HCT116 (cell line): ENCODE measurements at regions not wholly inside any gene's neighbourhood (a gene's known extent, or its start where the extent isn't known, plus 50 kb on each side); places are given as distances from the start of the nearest gene placed in this dataset.

ENCODE experiments used
- ATAC-seq: fragments of 200-7000 bp; cut with Tn5 transposase; 2 replicates; pipeline ENCODE4 v1.9.1; 2020; ENCODE audit warnings: mild to moderate bottlenecking, moderate library complexity
- BruUV-seq: library from RNA; stranded (reverse); fragments of 400-500 nt; replicated peaks from 2 replicates; lab custom pipeline; 2021; lab: Mats Ljungman, UMichigan
- CTCF ChIA-PET: fragments of 300-600 bp; sonication (Branson Sonifier 250); formaldehyde crosslinking; loops from one replicate; lab custom pipeline; 2021; ENCODE audit warnings: antibody characterized with exemption; lab: Charles Lee
- POLR2A ChIA-PET: fragments of 300-600, 350-600 bp; sonication (Branson Sonifier 250); formaldehyde crosslinking; loops from one replicate; lab custom pipeline; 2021; ENCODE audit warnings: antibody characterized with exemption; lab: Charles Lee
- RAD21 ChIA-PET, 2 experiments: fragments of 300-600 bp; sonication (Branson Sonifier 250); formaldehyde crosslinking; loops; one replicate each; lab custom pipeline; 2023; ENCODE audit warnings: low total read pairs in 2 of 2; ENCODE audit not compliant: uncharacterized antibody in 2 of 2, unreplicated experiment in 2 of 2, low non-redundant PET in 1 of 2; lab: Charles Lee
- DNase-seq: peaks from one replicate; pipeline ENCODE4 v3.0.0-alpha.2; 2010; ENCODE audit warnings: low read depth, low spot score
- H2AFZ ChIP-seq: fragments of 200-600 bp; shearing (Covaris generic), sonication (generic); 2 replicates; pipeline ENCODE4 v1.6.1; 2017; ENCODE audit warnings: low read depth, mixed run types, mixed read lengths, antibody characterized with exemption, low read length; ENCODE audit not compliant: poor library complexity, severe bottlenecking
- H3K27ac ChIP-seq: 2 replicates; pipeline ENCODE4 v1.5.1; 2012; ENCODE audit warnings: low read depth, low read length
- H3K27me3 ChIP-seq: fragments of 200-600 bp; sonication (generic); 2 replicates; pipeline ENCODE4 v1.6.1; 2016; ENCODE audit warnings: mixed run types, low read length, mixed read lengths; ENCODE audit not compliant: insufficient read depth
- H3K36me3 ChIP-seq, 2 experiments: fragments of 200-500 bp in 1 of 2; fragments of 200-600 bp in 1 of 2; sonication (Bioruptor generic) in 1 of 2; sonication (generic) in 1 of 2; 2 replicates each; pipeline versions ENCODE4 v1.5.1 to v1.6.1; 2014 to 2016; ENCODE audit warnings: low read length in 2 of 2, inconsistent platforms in 1 of 2, mixed read lengths in 1 of 2, mixed run types in 1 of 2; ENCODE audit not compliant: insufficient read depth in 2 of 2, control insufficient read depth in 1 of 2
- H3K4me1 ChIP-seq, 2 experiments: fragments of 200-600 bp in 1 of 2; sonication (generic) in 1 of 2; 2 replicates each; pipeline versions ENCODE4 v1.5.1 to v1.6.1; 2012 to 2017; ENCODE audit warnings: low read length in 2 of 2, inconsistent platforms in 1 of 2, mild to moderate bottlenecking in 1 of 2, mixed read lengths in 1 of 2, mixed run types in 1 of 2, moderate library complexity in 1 of 2; ENCODE audit not compliant: insufficient read depth in 2 of 2, control insufficient read depth in 1 of 2
- H3K4me2 ChIP-seq: fragments of 200-600 bp; sonication (generic); 2 replicates; pipeline ENCODE4 v1.6.1; 2017; ENCODE audit warnings: mixed run types, low read length, mixed read lengths
- H3K4me3 ChIP-seq, 2 experiments: fragments of 200-600 bp in 1 of 2; sonication (generic) in 1 of 2; replicated peaks in 1 of 2; 2 replicates each; pipeline ENCODE4 v1.5.1; 2011 to 2016; ENCODE audit warnings: low read length in 2 of 2, control low read depth in 1 of 2, low read depth in 1 of 2, mild to moderate bottlenecking in 1 of 2, mixed read lengths in 1 of 2, mixed run types in 1 of 2
- H3K79me2 ChIP-seq: fragments of 200-600 bp; sonication (generic); 2 replicates; pipeline ENCODE4 v1.6.1; 2017; ENCODE audit warnings: mild to moderate bottlenecking, mixed run types, low read length, moderate library complexity, mixed read lengths; ENCODE audit not compliant: insufficient read depth
- H3K9ac ChIP-seq: fragments of 200-600 bp; sonication (generic); 2 replicates; pipeline ENCODE4 v1.6.1; 2016; ENCODE audit warnings: low read length, mixed read lengths
- H3K9me2 ChIP-seq: fragments of 200-600 bp; sonication (generic), shearing (Covaris generic); 2 replicates; pipeline ENCODE4 v1.6.1; 2017; ENCODE audit warnings: mixed run types, mild to moderate bottlenecking, moderate library complexity; ENCODE audit not compliant: insufficient read depth
- H3K9me3 ChIP-seq, 2 experiments: fragments of 200-500 bp in 1 of 2; fragments of 200-600 bp in 1 of 2; sonication (Bioruptor generic) in 1 of 2; sonication (generic) in 1 of 2; 2 replicates each; pipeline ENCODE4 v1.6.1; 2014 to 2017; ENCODE audit warnings: low read length in 2 of 2, mixed read lengths in 2 of 2, inconsistent platforms in 1 of 2, low read depth in 1 of 2, mild to moderate bottlenecking in 1 of 2, mixed run types in 1 of 2, moderate library complexity in 1 of 2; ENCODE audit not compliant: control insufficient read depth in 1 of 2, insufficient read depth in 1 of 2
- H4K20me1 ChIP-seq: fragments of 200-600 bp; sonication (generic), shearing (Covaris generic); 2 replicates; pipeline ENCODE4 v1.6.1; 2017; ENCODE audit warnings: mixed run types, mild to moderate bottlenecking, moderate library complexity; ENCODE audit not compliant: insufficient read depth
- CBX3 ChIP-seq: IDR thresholded peaks from 2 replicates; pipeline ENCODE4 v1.6.1; 2012; ENCODE audit warnings: low read depth
- EGR1 ChIP-seq: IDR thresholded peaks from 2 replicates; pipeline ENCODE4 v1.6.1; 2012; ENCODE audit warnings: low read depth
- ELF1 ChIP-seq: IDR thresholded peaks from 2 replicates; pipeline ENCODE4 v1.6.1; 2012; ENCODE audit warnings: low read depth, borderline replicate concordance
- FOSL1 ChIP-seq: IDR thresholded peaks from 2 replicates; pipeline ENCODE4 v1.6.1; 2012; ENCODE audit warnings: low read depth
- JUND ChIP-seq: IDR thresholded peaks from 2 replicates; pipeline ENCODE4 v1.6.1; 2012
- POLR2A ChIP-seq: IDR thresholded peaks from 2 replicates; pipeline ENCODE4 v1.7.0; 2011; ENCODE audit warnings: borderline replicate concordance; ENCODE audit not compliant: insufficient read depth, insufficient read length; ENCODE audit errors: extremely low read depth
- POLR2AphosphoS5 ChIP-seq: IDR thresholded peaks from 2 replicates; pipeline ENCODE4 v1.6.1; 2011; ENCODE audit warnings: mild to moderate bottlenecking, low read depth, low read length, moderate library complexity
- RAD21 ChIP-seq: IDR thresholded peaks from 2 replicates; pipeline ENCODE4 v1.6.1; 2012; ENCODE audit warnings: low read depth, mild to moderate bottlenecking
- REST ChIP-seq: IDR thresholded peaks from 2 replicates; pipeline ENCODE4 v1.6.1; 2012; ENCODE audit warnings: low read depth
- SIN3A ChIP-seq: IDR thresholded peaks from 2 replicates; pipeline ENCODE4 v1.6.1; 2012; ENCODE audit warnings: low read depth
- SP1 ChIP-seq: IDR thresholded peaks from 2 replicates; pipeline ENCODE4 v1.6.1; 2012; ENCODE audit warnings: low read depth
- TCF7L2 ChIP-seq: IDR thresholded peaks from 2 replicates; pipeline ENCODE4 v1.7.0; 2011; ENCODE audit warnings: borderline replicate concordance, inconsistent platforms; ENCODE audit not compliant: insufficient read depth, insufficient read length; ENCODE audit errors: extremely low read depth
- YY1 ChIP-seq: IDR thresholded peaks from 2 replicates; pipeline ENCODE4 v1.6.1; 2011; ENCODE audit warnings: low read length, low read depth, moderate library complexity, mild to moderate bottlenecking; ENCODE audit not compliant: insufficient replicate concordance; ENCODE audit errors: extremely low read depth
- ZNF274 ChIP-seq: fragments of 200-500 bp; sonication (Bioruptor generic); IDR thresholded peaks from 2 replicates; pipeline ENCODE4 v1.6.1; 2014; ENCODE audit warnings: mild to moderate bottlenecking, low read depth, low read length, inconsistent platforms
- intact Hi-C: fragments of 100-400 bp; cut with micrococcal nuclease; formaldehyde crosslinking; loops from 2 replicates; pipeline ENCODE4 v1.10.0; 2022

DNA sequence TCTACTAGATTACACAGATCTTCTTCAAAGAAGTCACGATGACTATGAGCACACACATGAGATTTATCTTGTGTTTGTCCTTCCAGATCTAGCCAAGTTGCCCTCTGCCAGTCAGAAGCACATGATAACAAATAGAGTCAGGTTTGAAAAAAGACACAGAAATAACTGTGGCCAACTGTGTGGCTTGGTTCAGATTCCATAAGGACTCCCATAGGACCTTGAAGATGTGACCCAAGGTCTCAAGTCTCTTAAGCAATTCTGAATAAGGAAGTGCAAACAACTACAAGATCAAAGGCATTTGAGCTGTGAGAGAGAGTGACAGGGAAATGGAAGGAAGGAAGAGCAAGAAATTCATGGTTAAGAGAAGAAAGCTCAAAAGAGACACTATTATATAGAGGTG is 194.0 kb downstream of the PLPP3 start:
- CTCF ChIA-PET, result no interaction called here
- no peak overlapping the region for H3K4me2 ChIP-seq
- H3K36me3 ChIP-seq, result no peaks in the 10 kb centered on the region
- H3K9ac ChIP-seq, result no peak overlapping the region
- H3K4me1 ChIP-seq, result peaks cover 0 to 6% of the 10 kb centered on the region in 2 experiments; a peak in 2 of 4 replicates
- DNase-seq (no peak), ATAC-seq (no peak)
- POLR2A ChIA-PET, result no interaction called here
- TF ChIP-seq SIN3A (no peak), ZNF274 (no peak), POLR2AphosphoS5 (no peak), TCF7L2 (peak; percentile 34), REST (no peak)
- no peaks in the 10 kb centered on the region for H4K20me1 ChIP-seq
- H3K9me2 ChIP-seq, result no peaks in the 10 kb centered on the region
- H2AFZ ChIP-seq, result no peak overlapping the region
- no peaks in the 10 kb centered on the region for H3K9me3 ChIP-seq
- RAD21 ChIA-PET, result no interaction called here
- intact Hi-C loops, result no loop called here
- H3K4me3 ChIP-seq, result no peak overlapping the region
- H3K79me2 ChIP-seq, result no peaks in the 10 kb centered on the region
- no TSS peak for BruUV-seq
- peaks cover 11% of the 10 kb centered on the region for H3K27me3 ChIP-seq
- H3K27ac ChIP-seq, result no peak overlapping the region

- ChIA-PET CTCF (no interaction called here), POLR2A (no interaction called here), RAD21 (no interaction called here)
- no peaks in the 10 kb centered on the region for H4K20me1 ChIP-seq
- H3K27ac ChIP-seq, result no peak overlapping the region
- no peaks in the 10 kb centered on the region for H3K36me3 ChIP-seq
- H3K79me2 ChIP-seq, result no peaks in the 10 kb centered on the region
- H3K9me3 ChIP-seq, result no peaks in the 10 kb centered on the region
- H3K9me2 ChIP-seq, result no peaks in the 10 kb centered on the region
- H3K27me3 ChIP-seq, result peaks cover 13% of the 10 kb centered on the region
- H2AFZ ChIP-seq, result no peak overlapping the region
- H3K4me1 ChIP-seq, result no peaks in the 10 kb centered on the region
- no peak overlapping the region for H3K4me2 ChIP-seq
- no peak for DNase-seq
- no peak overlapping the region for H3K9ac ChIP-seq
- no peak for ATAC-seq
- intact Hi-C loops, result no loop called here
- H3K4me3 ChIP-seq, result no peak overlapping the region
- no TSS peak for BruUV-seq
- TF ChIP-seq RAD21 (no peak), POLR2A (no peak), SP1 (no peak), ELF1 (no peak), TCF7L2 (no peak), SIN3A (no peak), CBX3 (no peak), JUND (no peak), YY1 (no peak), POLR2AphosphoS5 (no peak), FOSL1 (no peak), ZNF274 (no peak), REST (no peak), EGR1 (no peak)
Measured at GRCh38 chr1:56382929-56383328, 196.4 kb downstream of the PLPP3 start.
